SK-N-SH treated with all-trans-retinoic acid at 6 μM for 48 hours (cell line): ENCODE measurements at regions not wholly inside any gene's neighbourhood (a gene's known extent, or its start where the extent isn't known, plus 50 kb on each side); places are given as distances from the start of the nearest gene placed in this dataset.

Experiments used
- PATZ1 ChIP-seq: fragments of 250-450 bp; sonication (Bioruptor Pico); IDR thresholded peaks from 2 replicates; pipeline ENCODE4 v1.8.0; 2020; ENCODE audit warnings: mild to moderate bottlenecking, moderate library complexity, borderline replicate concordance
- ZFP3 ChIP-seq: fragments of 250-450 bp; sonication (Bioruptor Pico); IDR thresholded peaks from 2 replicates; pipeline ENCODE4 v1.5.0; 2020; ENCODE audit warnings: mild to moderate bottlenecking, moderate library complexity
- ZNF70 ChIP-seq: fragments of 450-650 bp; formaldehyde crosslinking; IDR thresholded peaks from 2 replicates; pipeline ENCODE4 v1.5.0; 2020; ENCODE audit warnings: mild to moderate bottlenecking, moderate library complexity

GRCh38 chr4:137627739-137628460 lies 95.6 kb upstream of the PCDH18 start:
- TF ChIP-seq PATZ1 (CRISPR knock-in tag) (no peak), ZNF70 (CRISPR knock-in tag) (no peak), ZFP3 (CRISPR knock-in tag) (no peak)
